ENCODE measurements at regions not wholly inside any gene's neighbourhood (a gene's known extent, or its start where the extent isn't known, plus 50 kb on each side); places are given as distances from the start of the nearest gene placed in this dataset.
A peak's percentile ranks its signal among the peaks of the same experiment; 100 is the strongest.

DNA sequence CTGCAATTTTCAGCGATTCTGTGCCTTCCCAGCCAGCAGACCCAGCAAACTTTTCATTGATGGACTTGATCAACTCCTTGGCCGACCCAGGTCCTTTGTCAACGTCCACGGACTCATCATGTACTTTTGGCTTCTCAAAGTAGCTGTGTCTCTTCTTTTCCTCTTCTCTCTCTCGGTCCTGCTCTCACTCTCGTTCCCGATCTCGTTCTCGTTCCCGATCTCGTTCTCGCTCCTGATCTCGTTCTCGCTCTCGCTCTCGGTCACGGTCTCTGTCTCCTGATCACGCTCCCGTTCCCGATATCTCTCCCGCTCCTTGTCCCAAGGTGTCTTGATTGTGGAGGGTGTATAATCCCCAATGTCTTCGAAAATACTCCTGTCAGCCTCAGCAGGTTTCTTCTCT is 219.5 kb upstream of the FANCL start:
- TF ChIP-seq CTCF (IDR thresholded peaks at IDR 0.05; ENCODE audit: low read depth, low read length, missing control alignments) = no peak
- no peak for DNase-seq (ENCODE audit: low read depth)
- no peak overlapping the region for H3K4me3 ChIP-seq (ENCODE audit: low read depth, low read length)

DNA sequence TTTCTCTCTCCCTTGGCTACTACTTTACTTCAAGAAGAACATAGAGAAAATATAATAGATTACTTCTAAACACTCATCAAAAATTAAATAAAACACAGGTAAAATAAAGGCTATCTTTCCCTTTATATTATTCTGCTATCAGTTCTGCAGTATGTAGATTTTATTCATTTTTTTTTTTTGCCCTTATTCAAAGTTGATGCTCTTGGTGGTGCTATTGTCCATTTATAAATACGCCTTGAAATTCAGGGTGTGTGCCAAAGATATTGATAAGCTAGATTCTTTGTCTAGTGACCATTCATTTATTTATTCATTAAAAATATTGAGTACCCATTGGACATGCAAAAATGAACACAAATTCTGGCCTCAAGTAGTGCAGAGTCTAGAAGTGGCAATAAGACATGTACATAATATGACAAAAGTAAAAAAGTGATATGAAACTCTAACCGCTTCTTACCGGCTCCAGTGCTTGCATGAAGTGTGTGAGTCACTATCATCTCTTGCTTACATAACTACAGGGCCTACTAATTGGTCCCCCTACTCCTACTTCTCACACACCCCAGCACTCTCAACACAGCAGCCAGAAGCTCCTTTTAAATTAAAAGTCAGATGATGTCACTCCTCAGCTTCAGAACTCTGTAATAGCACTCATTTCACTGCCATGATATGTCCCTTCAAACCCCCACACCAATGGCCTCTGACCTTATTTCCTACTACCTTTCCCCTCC is 208.3 kb upstream of the FANCL start:
- peak; percentile 7 for DNase-seq (ENCODE audit: low read depth)
- no peak overlapping the region for H3K4me3 ChIP-seq (ENCODE audit: low read depth, low read length)

GRCh38 chr2:58448845-58449244 is 207.7 kb upstream of the FANCL start:
- DNase-seq (ENCODE audit: low read depth) = no peak
- no peak overlapping the region for H3K4me3 ChIP-seq (ENCODE audit: low read depth, low read length)
- no peak for TF ChIP-seq CTCF (IDR thresholded peaks at IDR 0.05; ENCODE audit: low read depth, low read length, missing control alignments)

More for the DNA sequence above, 208.3 kb upstream of the FANCL start:
- no peak for TF ChIP-seq CTCF (IDR thresholded peaks at IDR 0.05; ENCODE audit: low read depth, low read length, missing control alignments)

- peak; percentile 58 for TF ChIP-seq CTCF (IDR thresholded peaks at IDR 0.05; ENCODE audit: low read depth, low read length, missing control alignments)
- peak; percentile 16 for DNase-seq (ENCODE audit: low read depth)
- H3K4me3 ChIP-seq (ENCODE audit: low read depth, low read length) = no peak overlapping the region
Measured at GRCh38 chr2:58448065-58448507, 207.0 kb upstream of the FANCL start.

GRCh38 chr2:58447586-58447985 is 206.5 kb upstream of the FANCL start:
- DNase-seq (ENCODE audit: low read depth) = no peak
- H3K4me3 ChIP-seq (ENCODE audit: low read depth, low read length) = no peak overlapping the region
- TF ChIP-seq CTCF (IDR thresholded peaks at IDR 0.05; ENCODE audit: low read depth, low read length, missing control alignments) = no peak

GRCh38 chr2:58441643-58442042 is 200.5 kb upstream of the FANCL start:
- DNase-seq (ENCODE audit: low read depth) = no peak
- no peak for TF ChIP-seq CTCF (IDR thresholded peaks at IDR 0.05; ENCODE audit: low read depth, low read length, missing control alignments)
- H3K4me3 ChIP-seq (ENCODE audit: low read depth, low read length) = no peak overlapping the region

- no peak for TF ChIP-seq CTCF (IDR thresholded peaks at IDR 0.05; ENCODE audit: low read depth, low read length, missing control alignments)
- no peak overlapping the region for H3K4me3 ChIP-seq (ENCODE audit: low read depth, low read length)
- DNase-seq (ENCODE audit: low read depth) = no peak
Measured at GRCh38 chr2:58436872-58437271, 195.7 kb upstream of the FANCL start.
